CD14-positive monocyte (primary cell): ENCODE measurements at regions not wholly inside any gene's neighbourhood (a gene's known extent, or its start where the extent isn't known, plus 50 kb on each side); places are given as distances from the start of the nearest gene placed in this dataset.

Experiments
- DNase-seq, 3 donors: peaks; one replicate each; pipeline ENCODE4 v3.0.0-alpha.2; 2011 to 2022
- H2AFZ ChIP-seq: 2 replicates; pipeline ENCODE4 v1.6.0; 2012; ENCODE audit warnings: mild to moderate bottlenecking, low read depth, low read length, inconsistent platforms; ENCODE audit not compliant: insufficient read depth, poor library complexity, severe bottlenecking
- H3K27ac ChIP-seq, 2 donors: 1 replicate in 1 of 2; 2 replicates in 1 of 2; pipeline ENCODE4 v1.5.1; 2012 to 2013; ENCODE audit warnings: low read length in 2 of 2, control low read depth in 1 of 2, inconsistent platforms in 1 of 2, low read depth in 1 of 2, mild to moderate bottlenecking in 1 of 2
- H3K27me3 ChIP-seq, 2 donors: one replicate each; pipeline versions ENCODE4 v1.6.0 to v1.6.1; 2011 to 2013; ENCODE audit warnings: low read length in 2 of 2; ENCODE audit not compliant: control insufficient read depth in 2 of 2, insufficient read depth in 2 of 2
- H3K36me3 ChIP-seq, 2 donors: replicated peaks in 1 of 2; 1 replicate in 1 of 2; 2 replicates in 1 of 2; pipeline versions ENCODE4 v1.5.1 to v1.6.1; 2012 to 2013; ENCODE audit warnings: low read length in 2 of 2, control low read depth in 1 of 2, inconsistent platforms in 1 of 2, mild to moderate bottlenecking in 1 of 2; ENCODE audit not compliant: insufficient read depth in 2 of 2, control insufficient read depth in 1 of 2
- H3K4me1 ChIP-seq, 2 donors: 1 replicate in 1 of 2; 2 replicates in 1 of 2; pipeline versions ENCODE4 v1.5.1 to v1.6.1; 2012 to 2013; ENCODE audit warnings: low read length in 2 of 2, control low read depth in 1 of 2, inconsistent platforms in 1 of 2, mild to moderate bottlenecking in 1 of 2, moderate library complexity in 1 of 2; ENCODE audit not compliant: insufficient read depth in 2 of 2, control insufficient read depth in 1 of 2
- H3K4me2 ChIP-seq: replicated peaks from 2 replicates; pipeline ENCODE3; 2012; ENCODE audit warnings: low read length, moderate library complexity, mild to moderate bottlenecking; ENCODE audit not compliant: poor library complexity, severe bottlenecking; ENCODE audit errors: extremely low read depth
- H3K4me3 ChIP-seq, 3 experiments: fragments of 200-600 bp in 1 of 3; sonication (generic) in 1 of 3; replicated peaks in 1 of 3; 1 replicate in 2 of 3; 2 replicates in 1 of 3; pipeline ENCODE4 v1.5.1; 2011 to 2013; ENCODE audit warnings: low read length in 3 of 3, mild to moderate bottlenecking in 3 of 3, control low read depth in 2 of 3, low read depth in 2 of 3, inconsistent platforms in 1 of 3, moderate library complexity in 1 of 3
- H3K79me2 ChIP-seq: 2 replicates; pipeline ENCODE4 v1.6.0; 2012; ENCODE audit warnings: mild to moderate bottlenecking, control low read depth, inconsistent platforms, low read length, moderate library complexity; ENCODE audit not compliant: insufficient read depth
- H3K9ac ChIP-seq: 2 replicates; pipeline ENCODE4 v1.6.0; 2017; ENCODE audit warnings: low read length, mild to moderate bottlenecking; ENCODE audit not compliant: insufficient read depth, poor library complexity, severe bottlenecking
- H3K9me3 ChIP-seq, 2 donors: replicated peaks in 1 of 2; 1 replicate in 1 of 2; 2 replicates in 1 of 2; pipeline versions ENCODE4 v1.5.1 to v1.6.1; 2012 to 2013; ENCODE audit warnings: low read length in 2 of 2, control low read depth in 1 of 2; ENCODE audit not compliant: control insufficient read depth in 1 of 2, insufficient read depth in 1 of 2
- H4K20me1 ChIP-seq: 2 replicates; pipeline ENCODE4 v1.6.0; 2012; ENCODE audit warnings: mild to moderate bottlenecking, low read length, control low read depth, moderate library complexity; ENCODE audit not compliant: insufficient read depth
- H3K27ac Mint-ChIP-seq, 7 donors: one replicate each; pipeline ENCODE4 v1.8.0; 2020; ENCODE audit warnings: mild to moderate bottlenecking in 7 of 7, mixed read lengths in 7 of 7, moderate library complexity in 6 of 7, inconsistent platforms in 2 of 7
- H3K27me3 Mint-ChIP-seq, 3 donors: one replicate each; pipeline ENCODE4 v1.8.0; 2021 to 2022; ENCODE audit warnings: low read depth in 3 of 3, mild to moderate bottlenecking in 3 of 3, mixed read lengths in 3 of 3, moderate library complexity in 3 of 3, inconsistent platforms in 1 of 3
- H3K36me3 Mint-ChIP-seq, 2 donors: one replicate each; pipeline ENCODE4 v1.8.0; 2020; ENCODE audit warnings: mixed read lengths in 2 of 2, inconsistent platforms in 1 of 2, mild to moderate bottlenecking in 1 of 2
- H3K4me1 Mint-ChIP-seq: one replicate; pipeline ENCODE4 v1.8.0; 2020; ENCODE audit warnings: mild to moderate bottlenecking, mixed read lengths
- H3K4me3 Mint-ChIP-seq, 2 donors: one replicate each; pipeline ENCODE4 v1.8.0; 2020; ENCODE audit warnings: mild to moderate bottlenecking in 2 of 2, mixed read lengths in 2 of 2, moderate library complexity in 1 of 2
- H3K9me3 Mint-ChIP-seq, 7 donors: one replicate each; pipeline ENCODE4 v1.8.0; 2020 to 2022; ENCODE audit warnings: mixed read lengths in 7 of 7, mild to moderate bottlenecking in 6 of 7, moderate library complexity in 6 of 7, inconsistent platforms in 2 of 7
- WGBS: methylation state at CpG from one replicate; pipeline ENCODE4 v1.1.5; 2013; ENCODE audit warnings: missing lambda C conversion rate; ENCODE audit not compliant: insufficient coverage; 5-methylcytosine and 5-hydroxymethylcytosine counted together
- intact Hi-C, 2 donors: fragments of 100-400 bp; cut with micrococcal nuclease; formaldehyde crosslinking; loops; one replicate each; pipeline versions ENCODE4 v1.15.0 to v1.15.1; 2023
- TF ChIP-seq, protein P1 (sequence below): fragments of 200-600 bp; IDR thresholded peaks from one replicate; pipeline ENCODE4 v1.8.0; 2022; ENCODE audit warnings: antibody characterized with exemption, mild to moderate bottlenecking

DNA sequence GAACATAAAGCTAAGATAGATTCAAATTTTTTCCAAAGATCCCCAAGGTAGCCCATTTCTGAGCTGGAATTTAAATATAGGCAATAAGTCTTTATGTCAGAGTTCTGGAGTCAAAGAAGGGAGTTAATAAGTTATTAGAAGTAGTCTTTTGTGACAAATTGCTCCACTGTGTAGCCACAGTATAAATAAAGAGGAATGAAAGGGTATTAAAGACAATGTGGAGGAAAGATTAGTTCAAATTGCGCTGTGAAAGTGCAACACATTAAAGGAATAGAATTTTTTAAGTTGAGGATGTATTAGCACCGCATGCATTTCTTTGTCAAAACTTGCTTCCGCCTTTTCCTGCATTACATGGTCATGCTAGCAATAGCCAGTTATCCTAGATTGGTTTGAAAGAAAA lies 666.6 kb upstream of the CCDC54 start:
- peaks cover 0 to 2% of the 10 kb centered on the region in 2 donors for H3K9me3 ChIP-seq
- no peaks in the 10 kb centered on the region for H3K27me3 Mint-ChIP-seq
- WGBS = 84% methylated on average over 3 of the region's 3 CpGs

DNA sequence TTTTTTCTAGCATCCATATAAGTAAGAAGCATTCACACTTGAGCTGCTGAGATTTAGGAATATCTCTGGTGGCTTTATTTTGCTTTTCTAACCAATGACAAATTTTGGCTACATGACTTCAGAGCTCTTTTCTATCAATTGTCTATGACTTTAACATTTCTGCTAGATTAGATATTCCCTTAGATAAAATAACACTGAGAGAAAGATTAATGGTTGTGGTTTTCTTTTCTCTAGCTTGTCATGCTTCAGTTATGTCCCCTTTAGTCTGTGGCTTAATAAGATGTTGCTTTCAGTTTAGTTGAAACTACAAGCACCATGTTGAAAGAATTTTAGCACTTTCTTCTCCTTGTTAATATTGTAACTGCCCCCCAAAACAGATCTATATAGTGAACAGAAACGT lies 665.6 kb upstream of the CCDC54 start:
- Histone ChIP-seq H3K9me3 (peaks cover 0 to 4% of the 10 kb centered on the region in 2 donors), H3K4me1 (no peaks in the 10 kb centered on the region), H2AFZ (no peak overlapping the region), H3K27ac (no peak overlapping the region), H3K36me3 (no peaks in the 10 kb centered on the region), H3K27me3 (no peaks in the 10 kb centered on the region), H3K79me2 (no peaks in the 10 kb centered on the region), H4K20me1 (no peaks in the 10 kb centered on the region), H3K9ac (no peak overlapping the region), H3K4me2 (no peak overlapping the region), H3K4me3 (no peak overlapping the region)
- Mint-ChIP-seq H3K27me3 (no peaks in the 10 kb centered on the region), H3K36me3 (no peaks in the 10 kb centered on the region), H3K9me3 (peaks cover 0 to 7% (median 3%) of the 10 kb centered on the region in 7 donors), H3K4me3 (no peak overlapping the region), H3K4me1 (no peaks in the 10 kb centered on the region), H3K27ac (no peak overlapping the region)
- no CpG with 5 or more reads among the region's 1 CpG for WGBS
- TF ChIP-seq, protein P1, sequence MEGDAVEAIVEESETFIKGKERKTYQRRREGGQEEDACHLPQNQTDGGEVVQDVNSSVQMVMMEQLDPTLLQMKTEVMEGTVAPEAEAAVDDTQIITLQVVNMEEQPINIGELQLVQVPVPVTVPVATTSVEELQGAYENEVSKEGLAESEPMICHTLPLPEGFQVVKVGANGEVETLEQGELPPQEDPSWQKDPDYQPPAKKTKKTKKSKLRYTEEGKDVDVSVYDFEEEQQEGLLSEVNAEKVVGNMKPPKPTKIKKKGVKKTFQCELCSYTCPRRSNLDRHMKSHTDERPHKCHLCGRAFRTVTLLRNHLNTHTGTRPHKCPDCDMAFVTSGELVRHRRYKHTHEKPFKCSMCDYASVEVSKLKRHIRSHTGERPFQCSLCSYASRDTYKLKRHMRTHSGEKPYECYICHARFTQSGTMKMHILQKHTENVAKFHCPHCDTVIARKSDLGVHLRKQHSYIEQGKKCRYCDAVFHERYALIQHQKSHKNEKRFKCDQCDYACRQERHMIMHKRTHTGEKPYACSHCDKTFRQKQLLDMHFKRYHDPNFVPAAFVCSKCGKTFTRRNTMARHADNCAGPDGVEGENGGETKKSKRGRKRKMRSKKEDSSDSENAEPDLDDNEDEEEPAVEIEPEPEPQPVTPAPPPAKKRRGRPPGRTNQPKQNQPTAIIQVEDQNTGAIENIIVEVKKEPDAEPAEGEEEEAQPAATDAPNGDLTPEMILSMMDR = no peak
- intact Hi-C loops = no loop called here
- no peak for DNase-seq

More for the DNA sequence above, 666.6 kb upstream of the CCDC54 start:
- Histone ChIP-seq H3K27ac (no peak overlapping the region), H3K9ac (no peak overlapping the region), H4K20me1 (no peaks in the 10 kb centered on the region), H3K4me2 (no peak overlapping the region), H3K4me1 (no peaks in the 10 kb centered on the region), H3K36me3 (no peaks in the 10 kb centered on the region), H2AFZ (no peak overlapping the region), H3K27me3 (no peaks in the 10 kb centered on the region), H3K4me3 (no peak overlapping the region), H3K79me2 (no peaks in the 10 kb centered on the region)
- Mint-ChIP-seq H3K4me3 (no peak overlapping the region), H3K27ac (no peak overlapping the region), H3K4me1 (no peaks in the 10 kb centered on the region), H3K36me3 (no peaks in the 10 kb centered on the region), H3K9me3 (peaks cover 0 to 5% (median 2%) of the 10 kb centered on the region in 7 donors)
- TF ChIP-seq, protein P1 = no peak
- DNase-seq = no peak
- intact Hi-C loops = no loop called here
